H1 (cell line): ENCODE measurements at regions not wholly inside any gene's neighbourhood (a gene's known extent, or its start where the extent isn't known, plus 50 kb on each side); places are given as distances from the start of the nearest gene placed in this dataset.

ENCODE experiments used
- CTCF ChIA-PET: fragments of 300-600 bp; sonication (Branson Sonifier 250); formaldehyde crosslinking; loops from one replicate; lab custom pipeline; 2021; ENCODE audit not compliant: partially characterized antibody; lab: Charles Lee
- POLR2A ChIA-PET: fragments of 300-600 bp; sonication (Branson Sonifier 250); formaldehyde crosslinking; loops from one replicate; lab custom pipeline; 2021; ENCODE audit warnings: inconsistent platforms; ENCODE audit not compliant: partially characterized antibody; lab: Charles Lee
- DNase-seq, 2 experiments: peaks; one replicate each; pipeline versions ENCODE4 v3.0.0 to v3.0.0-alpha.2; 2010 to 2022; ENCODE audit warnings: low spot score in 2 of 2, low read depth in 1 of 2, mixed read lengths in 1 of 2
- FAIRE-seq: peaks from 2 replicates; lab custom pipeline; 2011; peaks lifted over from hg19 to GRCh38; lab: Jason Lieb, UNC
- H2AFZ ChIP-seq: 2 replicates; pipeline ENCODE4 v1.8.1; 2012; ENCODE audit warnings: low read length, inconsistent platforms
- H2AK5ac ChIP-seq: 2 replicates; pipeline ENCODE4 v1.6.1; 2013; ENCODE audit warnings: low read depth, low read length
- H2BK120ac ChIP-seq: replicated peaks from 2 replicates; pipeline ENCODE3; 2013; ENCODE audit warnings: low read depth, low read length, inconsistent platforms
- H2BK12ac ChIP-seq: 2 replicates; pipeline ENCODE4 v1.6.1; 2013; ENCODE audit warnings: low read depth, low read length
- H2BK15ac ChIP-seq: 2 replicates; pipeline ENCODE4 v1.6.1; 2013; ENCODE audit warnings: low read length
- H2BK20ac ChIP-seq: 2 replicates; pipeline ENCODE4 v1.6.1; 2013; ENCODE audit warnings: low read length
- H2BK5ac ChIP-seq: 2 replicates; pipeline ENCODE4 v1.6.1; 2013; ENCODE audit warnings: low read depth, low read length
- H3K14ac ChIP-seq: 2 replicates; pipeline ENCODE4 v1.6.1; 2013; ENCODE audit warnings: inconsistent platforms; ENCODE audit not compliant: insufficient read length
- H3K18ac ChIP-seq: 2 replicates; pipeline ENCODE4 v1.6.1; 2013; ENCODE audit warnings: low read length; ENCODE audit errors: extremely low read depth
- H3K23ac ChIP-seq: 2 replicates; pipeline ENCODE4 v1.6.1; 2013; ENCODE audit warnings: inconsistent platforms; ENCODE audit not compliant: insufficient read length
- H3K23me2 ChIP-seq: 2 replicates; pipeline ENCODE4 v1.6.1; 2013; ENCODE audit warnings: low read depth, low read length
- H3K27ac ChIP-seq: 2 replicates; pipeline ENCODE4 v1.6.1; 2011; ENCODE audit warnings: low read depth, low read length, inconsistent platforms
- H3K27me3 ChIP-seq, 4 experiments: replicated peaks in 1 of 4; 1 replicate in 1 of 4; 2 replicates in 3 of 4; pipeline versions ENCODE4 v1.6.1 to v1.8.1; 2011 to 2013; ENCODE audit warnings: low read length in 3 of 4, mild to moderate bottlenecking in 3 of 4, inconsistent platforms in 2 of 4, mixed read lengths in 2 of 4, moderate library complexity in 1 of 4; ENCODE audit not compliant: control insufficient read depth in 3 of 4, insufficient read depth in 3 of 4; ENCODE audit errors: extremely low read depth in 1 of 4
- H3K36me3 ChIP-seq, 4 experiments: 2 replicates each; pipeline versions ENCODE4 v1.6.1 to v1.8.1; 2011 to 2013; ENCODE audit warnings: mild to moderate bottlenecking in 4 of 4, low read length in 3 of 4, moderate library complexity in 2 of 4, control low read depth in 1 of 4, inconsistent platforms in 1 of 4; ENCODE audit not compliant: insufficient read depth in 4 of 4, control insufficient read depth in 2 of 4
- H3K4ac ChIP-seq: replicated peaks from 2 replicates; pipeline ENCODE3; 2013; ENCODE audit warnings: low read length, low read depth, mixed read lengths, inconsistent platforms; ENCODE audit not compliant: insufficient read length
- H3K4me1 ChIP-seq, 4 experiments: replicated peaks in 1 of 4; 1 replicate in 1 of 4; 2 replicates in 3 of 4; pipeline versions ENCODE4 v1.6.1 to v1.8.1; 2011 to 2013; ENCODE audit warnings: low read length in 3 of 4, inconsistent platforms in 2 of 4, mixed read lengths in 1 of 4; ENCODE audit not compliant: insufficient read depth in 4 of 4, control insufficient read depth in 3 of 4
- H3K4me2 ChIP-seq, 2 experiments: 2 replicates each; pipeline versions ENCODE4 v1.6.1 to v1.8.1; 2011 to 2013; ENCODE audit warnings: low read depth in 2 of 2, low read length in 2 of 2, control low read depth in 1 of 2, inconsistent platforms in 1 of 2, mild to moderate bottlenecking in 1 of 2; ENCODE audit not compliant: insufficient read depth in 1 of 2
- H3K4me3 ChIP-seq, 4 experiments: fragments of 200-600, 300-600 bp in 1 of 4; sonication (generic), shearing (Covaris generic), sonication (Bioruptor Twin) in 1 of 4; 2 replicates each; pipeline versions ENCODE4 v1.5.1 to v1.8.1; 2011 to 2016; ENCODE audit warnings: low read length in 4 of 4, low read depth in 3 of 4, control low read depth in 2 of 4, inconsistent platforms in 2 of 4, mild to moderate bottlenecking in 2 of 4, mixed read lengths in 1 of 4, moderate library complexity in 1 of 4; ENCODE audit not compliant: insufficient read depth in 2 of 4; ENCODE audit errors: extremely low read depth in 1 of 4
- H3K56ac ChIP-seq: replicated peaks from 2 replicates; pipeline ENCODE3; 2013; ENCODE audit warnings: low read depth, mild to moderate bottlenecking, mixed read lengths, low read length, inconsistent platforms; ENCODE audit not compliant: insufficient read length
- H3K79me1 ChIP-seq: 2 replicates; pipeline ENCODE4 v1.6.1; 2013; ENCODE audit warnings: low read depth, low read length, control low read depth
- H3K79me2 ChIP-seq, 2 experiments: 2 replicates each; pipeline versions ENCODE4 v1.6.1 to v1.8.1; 2012 to 2013; ENCODE audit warnings: low read length in 2 of 2, mild to moderate bottlenecking in 2 of 2, inconsistent platforms in 1 of 2; ENCODE audit not compliant: insufficient read depth in 2 of 2, control insufficient read depth in 1 of 2
- H3K9ac ChIP-seq, 4 experiments: replicated peaks in 1 of 4; 1 replicate in 1 of 4; 2 replicates in 3 of 4; pipeline versions ENCODE4 v1.6.1 to v1.8.1; 2011 to 2013; ENCODE audit warnings: low read depth in 3 of 4, low read length in 3 of 4, control low read depth in 2 of 4, mild to moderate bottlenecking in 2 of 4, moderate library complexity in 2 of 4, inconsistent platforms in 1 of 4; ENCODE audit errors: extremely low read depth in 1 of 4
- H3K9me3 ChIP-seq, 2 experiments: 2 replicates each; pipeline versions ENCODE4 v1.6.1 to v1.8.1; 2012 to 2013; ENCODE audit warnings: mild to moderate bottlenecking in 2 of 2, moderate library complexity in 2 of 2, control low read depth in 1 of 2, inconsistent platforms in 1 of 2, low read depth in 1 of 2, low read length in 1 of 2, mixed read lengths in 1 of 2; ENCODE audit not compliant: insufficient read depth in 2 of 2
- H4K20me1 ChIP-seq, 2 experiments: replicated peaks in 1 of 2; 2 replicates each; pipeline versions ENCODE3 to v1.8.1; 2011 to 2013; ENCODE audit warnings: inconsistent platforms in 2 of 2, low read length in 2 of 2, mild to moderate bottlenecking in 1 of 2; ENCODE audit not compliant: insufficient read depth in 2 of 2, control insufficient read depth in 1 of 2
- H4K5ac ChIP-seq: 2 replicates; pipeline ENCODE4 v1.6.1; 2013; ENCODE audit warnings: low read length, low read depth, mixed read lengths, inconsistent platforms; ENCODE audit not compliant: insufficient read length
- H4K8ac ChIP-seq: 2 replicates; pipeline ENCODE4 v1.8.0; 2013; ENCODE audit warnings: mild to moderate bottlenecking, moderate library complexity, low read length, inconsistent platforms; ENCODE audit not compliant: insufficient read depth; ENCODE audit errors: extremely low read depth
- H4K91ac ChIP-seq: replicated peaks from 2 replicates; pipeline ENCODE3; 2013; ENCODE audit warnings: low read length, mixed read lengths, inconsistent platforms; ENCODE audit not compliant: insufficient read length
- ATF3 ChIP-seq: IDR thresholded peaks from 2 replicates; pipeline ENCODE4 v1.6.1; 2011; ENCODE audit warnings: low read depth, mild to moderate bottlenecking, low read length; ENCODE audit not compliant: insufficient read depth
- CBX8 ChIP-seq: fragments of 300-800, 300-1000 bp; sonication (generic); IDR thresholded peaks from 2 replicates; pipeline ENCODE4 v1.7.1; 2016; ENCODE audit warnings: low read depth, low read length, borderline replicate concordance
- KDM4A ChIP-seq: IDR thresholded peaks from one replicate; pipeline ENCODE4 v1.7.1; 2012; ENCODE audit warnings: low read depth, mild to moderate bottlenecking, moderate library complexity, low read length, inconsistent platforms; ENCODE audit not compliant: severe bottlenecking
- POLR2AphosphoS5 ChIP-seq: IDR thresholded peaks from 2 replicates; pipeline ENCODE4 v1.6.1; 2011; ENCODE audit warnings: low read depth, low read length
- RAD21 ChIP-seq, 2 experiments: IDR thresholded peaks in 1 of 2; conservative IDR thresholded peaks in 1 of 2; 2 replicates each; pipeline ENCODE4 v1.6.1; 2011; ENCODE audit warnings: low read depth in 2 of 2, low read length in 2 of 2, improper control_type of control experiment in 1 of 2, inconsistent platforms in 1 of 2, mild to moderate bottlenecking in 1 of 2, moderate library complexity in 1 of 2
- RBBP5 ChIP-seq: IDR thresholded peaks from 2 replicates; pipeline ENCODE4 v1.7.1; 2012; ENCODE audit warnings: low read depth, mild to moderate bottlenecking, inconsistent platforms, low read length, moderate library complexity, borderline replicate concordance
- RXRA ChIP-seq: IDR thresholded peaks from 2 replicates; pipeline ENCODE4 v1.6.1; 2011; ENCODE audit warnings: low read depth, mild to moderate bottlenecking, low read length, moderate library complexity; ENCODE audit not compliant: insufficient read depth
- SIN3A ChIP-seq, 2 experiments: IDR thresholded peaks in 1 of 2; conservative IDR thresholded peaks in 1 of 2; 2 replicates each; pipeline ENCODE4 v1.6.1; 2011 to 2012; ENCODE audit warnings: low read length in 2 of 2, improper control_type of control experiment in 1 of 2, low read depth in 1 of 2, mild to moderate bottlenecking in 1 of 2
- TAF1 ChIP-seq: IDR thresholded peaks from 2 replicates; pipeline ENCODE4 v1.6.1; 2011; ENCODE audit warnings: mild to moderate bottlenecking, low read depth, low read length
- TBP ChIP-seq: IDR thresholded peaks from 2 replicates; pipeline ENCODE4 v1.6.1; 2011; ENCODE audit warnings: low read depth, low read length, improper control_type of control experiment
- TCF12 ChIP-seq: IDR thresholded peaks from 2 replicates; pipeline ENCODE4 v1.6.1; 2011; ENCODE audit warnings: low read depth, mild to moderate bottlenecking, low read length
- ZNF274 ChIP-seq: IDR thresholded peaks from 2 replicates; pipeline ENCODE4 v1.7.0; 2012; ENCODE audit warnings: low read length, borderline replicate concordance; ENCODE audit errors: extremely low read depth
- WGBS, 2 experiments: shearing (Covaris generic) in 1 of 2; methylation state at CpG; one replicate each; pipeline versions ENCODE4 v1.1.6 to v1.1.7; 2013 to 2015; ENCODE audit warnings: low lambda C conversion rate in 2 of 2, mixed read lengths in 2 of 2, inconsistent platforms in 1 of 2, low coverage in 1 of 2, missing lambda C conversion rate in 1 of 2; ENCODE audit not compliant: insufficient replicate concordance in 2 of 2, insufficient coverage in 1 of 2, insufficient read length in 1 of 2; ENCODE audit errors: extremely low coverage in 1 of 2, missing lambda C conversion rate in 1 of 2; 5-methylcytosine and 5-hydroxymethylcytosine counted together
- TF ChIP-seq, protein P1 (sequence below): IDR thresholded peaks from 2 replicates; pipeline ENCODE4 v1.6.1; 2011; ENCODE audit warnings: low read length, improper control_type of control experiment

DNA sequence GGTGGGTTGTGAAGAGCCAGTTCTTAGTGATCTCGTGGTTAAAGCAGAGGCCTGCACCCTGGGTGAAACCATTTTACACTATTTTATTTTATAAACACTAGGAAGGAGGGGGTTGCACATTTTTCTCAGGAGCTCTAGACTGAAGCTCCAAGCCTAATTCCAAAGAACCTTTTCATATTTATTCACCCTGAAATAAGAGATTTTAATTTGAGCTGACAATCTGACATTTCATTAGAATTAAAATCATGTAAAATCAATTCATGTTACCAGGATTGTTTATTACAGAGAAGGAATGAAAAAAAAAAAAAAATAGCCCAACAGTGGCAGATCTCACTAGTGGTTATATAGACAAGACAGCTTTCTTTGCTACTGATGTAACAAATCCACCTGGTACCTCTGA is 222.5 kb upstream of the SOX4 start:
- no peak overlapping the region for H3K27ac ChIP-seq
- H4K5ac ChIP-seq = no peak overlapping the region
- CTCF ChIA-PET = interaction anchor here (0.7 kb wide), 1 partner anchor 120 kb away, joined by 3 read pairs; no protein-coding TSS in a partner anchor
- no peak overlapping the region for H2BK5ac ChIP-seq
- no peaks in the 10 kb centered on the region; a peak in 1 of 7 replicates for H3K27me3 ChIP-seq
- 89% methylated on average over 1 of the region's 1 CpG; no CpG with 5 or more reads in 1 of the 2 experiments for WGBS, 2 experiments
- H3K9me3 ChIP-seq = no peaks in the 10 kb centered on the region
- H3K9ac ChIP-seq = no peak overlapping the region
- no peaks in the 10 kb centered on the region for H3K79me2 ChIP-seq
- H3K23me2 ChIP-seq = no peaks in the 10 kb centered on the region
- H3K36me3 ChIP-seq = no peaks in the 10 kb centered on the region
- POLR2A ChIA-PET = no interaction called here
- no peak overlapping the region for H3K23ac ChIP-seq
- no peak overlapping the region for H3K56ac ChIP-seq
- FAIRE-seq = no peak
- no peak overlapping the region for H2BK15ac ChIP-seq
- no peak overlapping the region for H2AFZ ChIP-seq
- no peak overlapping the region for H2AK5ac ChIP-seq
- no peak overlapping the region for H3K18ac ChIP-seq
- H4K91ac ChIP-seq = no peak overlapping the region
- H4K8ac ChIP-seq = no peak overlapping the region
- no peaks in the 10 kb centered on the region for H4K20me1 ChIP-seq
- no peak overlapping the region for H3K4me2 ChIP-seq
- no peak overlapping the region for H2BK120ac ChIP-seq
- H3K14ac ChIP-seq = no peak overlapping the region
- DNase-seq = no peak
- peaks cover 0 to 7% (median 1%) of the 10 kb centered on the region in 4 experiments; a peak in 3 of 7 replicates for H3K4me1 ChIP-seq
- H3K4me3 ChIP-seq = no peak overlapping the region
- no peaks in the 10 kb centered on the region for H3K79me1 ChIP-seq
- no peak overlapping the region for H3K4ac ChIP-seq
- no peak overlapping the region for H2BK12ac ChIP-seq
- no peak overlapping the region for H2BK20ac ChIP-seq
- TF ChIP-seq TBP = no peak
- no peak for TF ChIP-seq CBX8
- TF ChIP-seq, protein P1, sequence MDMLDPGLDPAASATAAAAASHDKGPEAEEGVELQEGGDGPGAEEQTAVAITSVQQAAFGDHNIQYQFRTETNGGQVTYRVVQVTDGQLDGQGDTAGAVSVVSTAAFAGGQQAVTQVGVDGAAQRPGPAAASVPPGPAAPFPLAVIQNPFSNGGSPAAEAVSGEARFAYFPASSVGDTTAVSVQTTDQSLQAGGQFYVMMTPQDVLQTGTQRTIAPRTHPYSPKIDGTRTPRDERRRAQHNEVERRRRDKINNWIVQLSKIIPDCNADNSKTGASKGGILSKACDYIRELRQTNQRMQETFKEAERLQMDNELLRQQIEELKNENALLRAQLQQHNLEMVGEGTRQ = no peak
- TF ChIP-seq KDM4A = no peak
- no peak for TF ChIP-seq SIN3A (conservative IDR thresholded peaks at IDR 0.05 in 1 of 2, IDR thresholded peaks at IDR 0.05 in 1 of 2; ENCODE audit: low read depth in 1 of 2, low read length in 2 of 2)
- TF ChIP-seq POLR2AphosphoS5 = no peak
- no peak for TF ChIP-seq RBBP5
- no peak for TF ChIP-seq TAF1
- TF ChIP-seq RAD21 (IDR thresholded peaks at IDR 0.05 in 1 of 2, conservative IDR thresholded peaks at IDR 0.05 in 1 of 2; ENCODE audit: low read depth in 2 of 2, low read length in 2 of 2) = no peak
- no peak for TF ChIP-seq RXRA
- no peak for TF ChIP-seq ZNF274
- no peak for TF ChIP-seq ATF3
- TF ChIP-seq TCF12 = no peak
